Osteoblast (primary cell): ENCODE measurements at regions not wholly inside any gene's neighbourhood (a gene's known extent, or its start where the extent isn't known, plus 50 kb on each side); places are given as distances from the start of the nearest gene placed in this dataset.

ENCODE experiments used
- DNase-seq: peaks from one replicate; pipeline ENCODE4 v3.0.0; 2011; ENCODE audit warnings: low spot score, mixed read lengths; ENCODE audit not compliant: insufficient read length; ENCODE audit errors: missing footprints
- H2AFZ ChIP-seq: 2 replicates; pipeline ENCODE4 v1.6.0; 2011; ENCODE audit warnings: mild to moderate bottlenecking, low read length
- H3K27ac ChIP-seq: 2 replicates; pipeline ENCODE4 v1.5.1; 2011; ENCODE audit warnings: mild to moderate bottlenecking, low read depth, low read length, moderate library complexity
- H3K27me3 ChIP-seq: 2 replicates; pipeline ENCODE4 v1.6.0; 2012; ENCODE audit warnings: mild to moderate bottlenecking, control low read depth, inconsistent platforms, low read length, moderate library complexity; ENCODE audit not compliant: insufficient read depth
- H3K36me3 ChIP-seq: 2 replicates; pipeline ENCODE4 v1.5.1; 2011; ENCODE audit warnings: mild to moderate bottlenecking, low read length, control low read depth, moderate library complexity; ENCODE audit not compliant: insufficient read depth
- H3K4me1 ChIP-seq: 2 replicates; pipeline ENCODE4 v1.5.1; 2011; ENCODE audit warnings: mild to moderate bottlenecking, low read length, control low read depth, moderate library complexity; ENCODE audit not compliant: insufficient read depth
- H3K4me2 ChIP-seq: 2 replicates; pipeline ENCODE4 v1.6.0; 2011; ENCODE audit warnings: mild to moderate bottlenecking, low read length; ENCODE audit not compliant: insufficient read depth
- H3K4me3 ChIP-seq: fragments of 200-600 bp; sonication (generic); 3 replicates; pipeline ENCODE4 v1.5.1; 2012; ENCODE audit warnings: mild to moderate bottlenecking, low read length, inconsistent platforms; ENCODE audit not compliant: insufficient read depth
- H3K79me2 ChIP-seq: 2 replicates; pipeline ENCODE4 v1.6.0; 2012; ENCODE audit warnings: mild to moderate bottlenecking, low read length, control low read depth, inconsistent platforms; ENCODE audit not compliant: insufficient read depth
- H3K9me3 ChIP-seq: 2 replicates; pipeline ENCODE4 v1.5.1; 2011; ENCODE audit warnings: low read depth, low read length, control low read depth
- H4K20me1 ChIP-seq: 2 replicates; pipeline ENCODE4 v1.6.0; 2012; ENCODE audit warnings: mild to moderate bottlenecking, low read length, control low read depth; ENCODE audit not compliant: insufficient read depth
- CTCF ChIP-seq: IDR thresholded peaks from 2 replicates; pipeline ENCODE4 v1.5.1; 2011; ENCODE audit warnings: mild to moderate bottlenecking, low read depth, low read length, moderate library complexity; ENCODE audit errors: extremely low read depth

GRCh38 chr16:54696970-54697369 lies 233.7 kb upstream of the IRX5 start:
- peaks cover 16% of the 10 kb centered on the region for H3K27me3 ChIP-seq
- no peak overlapping the region for H3K4me3 ChIP-seq
- H3K4me1 ChIP-seq = no peaks in the 10 kb centered on the region

GRCh38 chr16:54696522-54696921 lies 234.1 kb upstream of the IRX5 start:
- Histone ChIP-seq H3K27ac (no peak overlapping the region), H3K4me1 (no peaks in the 10 kb centered on the region), H3K4me2 (no peak overlapping the region), H2AFZ (no peak overlapping the region), H3K79me2 (no peaks in the 10 kb centered on the region), H3K36me3 (no peaks in the 10 kb centered on the region), H3K27me3 (peaks cover 16% of the 10 kb centered on the region), H3K9me3 (no peaks in the 10 kb centered on the region), H4K20me1 (no peaks in the 10 kb centered on the region), H3K4me3 (no peak overlapping the region)
- no peak for TF ChIP-seq CTCF
- DNase-seq = peak; percentile 42

More at GRCh38 chr16:54696970-54697369, 233.7 kb upstream of the IRX5 start:
- Histone ChIP-seq H3K79me2 (no peaks in the 10 kb centered on the region), H3K9me3 (no peaks in the 10 kb centered on the region), H4K20me1 (no peaks in the 10 kb centered on the region), H2AFZ (no peak overlapping the region), H3K27ac (no peak overlapping the region), H3K36me3 (no peaks in the 10 kb centered on the region), H3K4me2 (no peak overlapping the region)
- no peak for TF ChIP-seq CTCF
- DNase-seq = no peak

GRCh38 chr16:54694651-54695050 lies 236.0 kb upstream of the IRX5 start:
- DNase-seq = no peak

GRCh38 chr16:54693864-54694263 lies 236.8 kb upstream of the IRX5 start:
- TF ChIP-seq CTCF = no peak
- Histone ChIP-seq H3K36me3 (no peaks in the 10 kb centered on the region), H3K4me1 (no peaks in the 10 kb centered on the region), H4K20me1 (no peaks in the 10 kb centered on the region), H3K4me3 (no peak overlapping the region), H2AFZ (no peak overlapping the region), H3K27me3 (peaks cover 19% of the 10 kb centered on the region), H3K27ac (no peak overlapping the region), H3K79me2 (no peaks in the 10 kb centered on the region), H3K4me2 (no peak overlapping the region), H3K9me3 (no peaks in the 10 kb centered on the region)
- no peak for DNase-seq

More at GRCh38 chr16:54694651-54695050, 236.0 kb upstream of the IRX5 start:
- H3K4me3 ChIP-seq = no peak overlapping the region
- no peaks in the 10 kb centered on the region for H3K36me3 ChIP-seq
- no peaks in the 10 kb centered on the region for H3K4me1 ChIP-seq
- no peak overlapping the region for H3K27ac ChIP-seq
- no peaks in the 10 kb centered on the region for H3K9me3 ChIP-seq
- no peaks in the 10 kb centered on the region for H3K79me2 ChIP-seq
- no peak overlapping the region for H2AFZ ChIP-seq
- no peaks in the 10 kb centered on the region for H4K20me1 ChIP-seq
- no peak overlapping the region for H3K4me2 ChIP-seq
- no peak for TF ChIP-seq CTCF
- H3K27me3 ChIP-seq = peaks cover 19% of the 10 kb centered on the region
